HG03025 (cell line): ENCODE measurements at regions not wholly inside any gene's neighbourhood (a gene's known extent, or its start where the extent isn't known, plus 50 kb on each side); places are given as distances from the start of the nearest gene placed in this dataset.
"Not testable (repeated sequence)": the region's sequence is repeated elsewhere in the genome, so short reads cannot be mapped to it uniquely, and the experiment has no call there.

Experiments
- ATAC-seq: cut with Tn5 transposase; IDR thresholded peaks from one replicate; pipeline ENCODE4 v1.9.1; 2021; ENCODE audit warnings: mild to moderate bottlenecking, moderate library complexity; ENCODE audit not compliant: unreplicated experiment, low FRiP score

DNA sequence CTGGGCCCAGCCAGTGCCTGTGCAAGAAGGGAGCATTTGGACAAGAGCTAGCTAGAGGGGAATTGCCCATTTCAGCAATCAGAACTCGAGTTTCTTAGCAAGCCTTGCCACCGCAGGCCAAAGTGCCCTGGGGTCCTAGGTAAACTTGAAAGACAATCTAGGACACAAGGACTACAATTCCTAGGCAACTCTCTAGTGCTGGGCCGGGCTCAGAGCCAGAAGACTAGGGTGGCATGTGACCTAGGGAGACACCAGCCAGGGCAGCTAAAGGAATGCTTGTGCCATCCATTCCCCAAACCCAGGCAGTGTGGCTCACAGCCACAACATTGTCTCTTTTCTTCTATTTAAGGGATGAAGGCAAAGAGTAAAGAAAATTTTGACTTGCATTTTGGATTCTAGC is 205.0 kb downstream of the BMP4 start:
- no peak for ATAC-seq

DNA sequence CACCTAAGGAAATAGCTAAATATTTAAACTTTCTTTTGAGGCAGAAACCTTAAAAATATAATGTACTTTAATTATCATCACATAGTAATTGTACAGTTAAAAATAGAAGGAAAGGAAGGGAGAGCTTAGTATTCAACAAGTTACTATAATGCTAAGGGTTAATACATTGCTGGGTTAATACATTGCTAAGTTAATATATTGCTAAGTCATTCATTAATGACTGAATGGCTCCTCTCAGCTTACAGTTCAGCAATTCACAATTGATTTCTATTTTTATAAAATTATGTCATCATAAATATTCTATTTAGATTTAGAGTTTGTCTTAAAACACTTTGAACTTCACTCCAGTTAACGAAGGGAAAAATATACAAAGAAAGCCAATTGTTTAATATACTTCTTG is 207.9 kb downstream of the BMP4 start:
- no peak for ATAC-seq

DNA sequence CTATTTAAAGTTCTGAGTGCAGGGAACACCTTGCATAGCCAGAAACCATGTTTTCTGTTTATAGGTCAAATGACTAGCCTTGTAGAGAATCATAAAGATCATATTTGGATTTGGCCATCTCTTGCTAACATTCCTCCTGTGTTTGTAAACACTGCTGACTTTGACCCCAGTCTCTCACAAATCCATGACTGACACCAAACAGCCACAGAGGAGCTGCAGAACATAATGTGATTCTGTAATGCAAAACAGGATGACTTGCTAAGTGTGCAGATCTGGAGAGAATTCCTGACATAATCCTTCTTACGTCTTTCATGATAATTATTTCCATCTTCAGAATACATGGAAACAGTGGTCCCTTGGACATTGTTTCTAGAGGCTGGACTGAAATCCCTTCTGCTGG is 211.8 kb downstream of the BMP4 start:
- ATAC-seq = no peak

DNA sequence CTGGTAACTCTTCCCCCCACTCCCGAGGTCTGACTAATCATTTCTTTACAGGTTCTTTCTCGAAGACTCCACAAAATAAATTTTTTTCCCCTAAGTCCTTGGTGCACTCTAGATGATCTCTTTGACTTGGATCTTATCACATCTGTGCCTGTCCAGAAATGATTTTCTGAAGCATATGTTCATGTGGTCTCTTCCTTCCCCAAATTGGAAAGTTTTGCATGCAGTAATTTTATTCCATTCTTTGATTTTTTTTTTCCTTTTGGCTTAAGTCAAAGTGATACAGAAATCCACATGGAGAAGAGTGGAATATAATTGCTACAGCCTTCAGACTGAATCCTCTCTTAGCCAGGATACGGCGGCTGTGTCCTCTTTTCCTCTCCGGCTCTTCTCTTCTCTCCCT is 213.3 kb downstream of the BMP4 start:
- ATAC-seq = no peak

DNA sequence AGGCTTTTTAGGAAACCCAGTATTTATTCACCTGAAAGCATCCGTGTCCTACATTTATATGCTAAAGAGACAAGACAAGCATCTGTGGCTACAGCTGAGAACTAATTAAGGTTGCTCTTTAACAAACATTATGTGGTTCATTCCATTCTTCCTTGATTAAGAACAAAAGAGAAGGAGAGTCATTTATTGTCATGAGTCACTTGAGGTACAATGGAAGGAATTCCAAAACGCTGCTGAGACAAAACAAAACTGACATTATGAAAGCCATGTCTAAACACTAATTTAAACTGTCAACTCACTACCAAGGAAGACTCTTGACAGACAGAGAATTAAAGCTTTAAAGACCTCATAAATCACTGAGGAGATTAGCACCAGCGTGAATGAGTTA is 214.4 kb downstream of the BMP4 start:
- ATAC-seq = no peak

DNA sequence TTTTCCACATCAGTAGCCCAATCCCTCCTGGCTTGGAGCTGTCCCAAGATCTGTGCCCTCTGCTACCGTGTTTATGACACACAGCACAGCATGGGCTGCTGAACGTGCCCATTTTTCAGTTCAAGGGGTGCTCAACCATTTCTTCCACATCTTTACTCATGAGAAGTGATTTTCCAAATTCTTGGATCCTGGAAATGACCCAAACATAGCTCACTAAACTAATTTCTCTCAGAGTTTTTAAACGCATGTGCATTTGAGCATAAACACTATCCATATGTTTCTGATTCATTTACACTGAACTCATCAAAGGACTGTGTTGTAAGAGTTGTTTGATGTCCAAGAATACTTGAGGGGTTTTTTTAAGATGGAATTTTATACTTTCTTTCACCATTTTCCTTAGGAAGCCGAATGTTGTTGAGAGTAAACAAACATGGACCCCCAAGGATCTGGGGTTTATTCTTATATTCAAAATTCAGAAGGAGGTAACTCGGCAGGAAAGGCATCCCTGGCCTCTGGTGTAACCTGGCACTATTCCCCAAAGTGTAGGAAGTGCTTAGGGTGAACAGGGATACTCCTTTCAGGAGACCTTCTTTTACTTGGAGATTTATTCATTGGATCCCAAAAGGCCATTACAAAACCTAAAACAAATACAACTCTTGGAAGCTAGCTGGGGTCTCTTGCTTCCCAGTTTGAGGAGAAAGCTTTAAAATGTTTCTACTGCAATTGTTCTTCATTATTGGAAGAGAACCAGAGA is 215.0 kb downstream of the BMP4 start:
- ATAC-seq = no peak

DNA sequence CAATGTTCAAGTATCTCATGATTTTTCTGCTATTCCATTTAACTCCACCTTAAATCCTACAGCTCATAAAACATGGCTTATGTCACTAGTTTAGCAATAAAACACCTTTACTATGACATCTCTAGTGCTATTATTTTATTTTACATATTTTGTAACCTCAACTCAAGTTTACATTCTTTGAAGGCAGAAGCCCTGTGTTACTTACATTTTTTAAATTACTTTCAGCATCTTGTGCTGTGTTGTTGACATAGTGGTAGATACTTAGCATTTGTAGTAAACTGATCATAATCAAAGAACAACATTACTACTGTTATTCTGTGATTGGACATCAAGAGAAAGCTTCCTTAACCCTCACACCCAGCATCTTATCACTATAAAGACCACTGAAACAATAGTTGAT is 216.1 kb downstream of the BMP4 start:
- no peak for ATAC-seq

DNA sequence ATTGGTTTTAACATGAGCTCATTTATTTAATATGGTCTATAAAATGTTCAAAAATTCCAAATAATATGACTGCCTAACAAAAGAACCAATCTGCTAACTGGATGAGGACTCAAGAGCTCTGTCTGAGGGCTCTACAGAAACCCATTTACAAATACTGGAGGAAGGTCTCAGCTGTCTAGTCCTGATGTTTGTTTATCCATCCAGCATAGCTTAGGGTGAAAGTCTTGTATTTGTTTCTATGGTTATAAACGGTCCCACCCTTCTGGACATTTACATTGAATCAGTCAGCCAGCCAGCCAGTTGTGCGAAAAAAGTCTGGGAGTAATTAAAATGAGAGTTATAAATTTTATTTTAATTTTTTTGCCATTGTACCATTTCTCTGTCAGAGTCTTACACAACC is 220.7 kb downstream of the BMP4 start:
- no peak for ATAC-seq

DNA sequence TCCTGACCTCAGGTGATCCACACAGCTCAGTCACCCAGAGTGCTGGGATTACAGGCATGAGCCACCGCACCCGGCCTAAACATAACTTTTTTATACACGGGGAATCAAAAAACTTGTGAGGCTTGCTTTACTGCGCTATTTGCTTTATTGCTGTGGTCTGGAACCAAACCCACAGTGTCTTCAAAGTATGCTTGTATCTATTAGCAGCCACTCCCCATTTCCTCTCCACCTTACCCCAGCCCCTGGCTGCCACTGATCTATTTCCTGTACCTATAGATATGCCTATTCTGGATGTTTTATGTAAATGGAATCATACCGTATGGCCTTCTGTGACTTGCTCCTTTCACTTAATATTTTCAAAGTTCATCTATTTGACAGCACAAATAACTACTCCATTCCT is 233.4 kb downstream of the BMP4 start:
- ATAC-seq = no peak

DNA sequence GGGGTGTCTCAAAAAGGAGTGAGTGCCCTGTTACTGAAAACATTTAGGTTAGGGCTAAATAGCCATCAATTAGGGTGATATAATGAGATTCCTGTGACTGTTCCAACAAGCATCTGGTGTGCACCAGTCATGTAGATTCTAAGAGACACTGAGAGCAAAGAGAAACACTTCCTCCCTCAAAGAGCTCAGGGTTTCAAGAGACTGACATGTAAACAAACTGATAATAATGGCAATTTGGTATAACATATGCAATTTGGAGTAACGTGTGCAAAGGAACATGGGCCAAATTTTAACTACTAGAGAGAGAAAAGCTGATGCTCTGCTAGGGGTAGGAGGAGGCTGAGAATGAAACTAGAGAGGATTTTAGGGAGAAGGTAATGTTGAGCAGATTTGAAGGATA is 237.1 kb downstream of the BMP4 start:
- ATAC-seq = no peak

DNA sequence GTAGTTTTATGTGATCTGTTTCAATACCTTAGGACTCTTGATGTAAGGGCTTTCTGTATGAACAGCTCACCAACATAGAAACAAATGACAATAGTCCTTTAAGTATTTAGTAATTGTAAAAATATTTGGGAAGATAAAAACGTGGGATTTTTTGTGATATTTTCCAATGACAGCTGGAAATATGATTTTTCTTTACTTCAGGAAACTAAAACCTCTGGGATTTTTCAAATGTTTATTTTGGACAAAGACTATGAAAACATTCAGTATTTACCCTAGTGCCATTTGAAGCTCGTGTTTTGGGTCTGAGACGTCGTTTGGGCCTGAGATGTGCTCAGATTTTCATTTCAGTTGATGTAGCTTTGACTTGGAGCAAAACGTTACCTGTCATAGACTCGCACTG is 240.0 kb downstream of the BMP4 start:
- no peak for ATAC-seq

DNA sequence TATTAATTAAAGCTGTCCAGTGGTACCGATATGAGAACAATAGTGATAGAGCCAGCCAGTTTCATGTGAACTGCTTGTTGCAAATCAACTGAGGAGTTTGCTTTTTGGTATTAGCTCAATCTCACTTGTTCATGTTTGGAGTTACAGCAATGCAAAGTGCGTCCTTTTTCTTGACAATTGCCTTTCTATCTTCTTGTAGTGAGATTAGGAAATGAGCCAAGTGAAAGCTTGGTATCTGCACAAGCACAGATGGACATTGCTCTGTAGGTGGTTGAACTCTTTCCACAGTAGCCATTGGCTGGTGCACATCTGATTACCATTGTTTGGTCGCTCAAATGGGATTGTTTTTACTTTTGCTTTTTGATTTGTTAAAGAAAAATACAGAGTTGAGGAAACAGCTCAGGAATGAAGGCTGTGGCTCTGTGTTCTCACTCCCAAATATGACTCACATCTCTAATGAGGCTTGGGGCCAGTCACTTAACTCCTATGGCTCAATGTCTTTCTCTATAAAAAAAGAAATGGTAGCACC is 241.4 kb downstream of the BMP4 start:
- no peak for ATAC-seq

DNA sequence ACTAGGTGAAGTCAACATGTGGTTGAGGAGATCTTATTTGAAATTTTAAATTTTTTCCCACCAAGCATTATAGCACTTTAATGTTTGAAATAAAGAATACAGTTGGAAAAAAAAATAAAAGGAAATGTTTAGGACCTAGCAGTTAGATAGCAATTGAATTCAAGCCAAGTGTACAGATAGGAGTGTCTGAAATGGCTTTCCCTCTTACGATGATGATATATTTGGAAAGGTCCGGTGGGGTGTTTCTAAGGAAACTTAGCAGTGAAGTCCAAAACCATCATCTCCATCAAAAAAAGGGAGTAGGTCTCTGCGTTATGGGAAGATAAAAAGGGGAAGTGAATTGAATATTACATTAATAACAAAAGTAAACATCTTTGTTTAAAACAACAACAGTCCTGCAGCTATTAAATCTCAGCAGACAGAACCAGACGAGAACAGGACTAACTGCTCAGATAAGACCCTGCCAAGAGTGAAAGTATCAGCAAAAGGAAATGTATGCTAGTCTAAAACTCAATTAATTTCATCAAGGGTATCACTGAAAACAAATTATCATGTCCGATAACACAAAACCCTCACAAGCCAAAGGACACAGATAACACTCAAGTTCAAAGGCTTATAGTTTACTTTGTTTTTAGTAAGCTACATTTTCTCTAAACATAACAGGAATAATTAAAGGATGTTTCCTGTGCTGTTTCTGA is 242.0 kb downstream of the BMP4 start:
- no peak for ATAC-seq

DNA sequence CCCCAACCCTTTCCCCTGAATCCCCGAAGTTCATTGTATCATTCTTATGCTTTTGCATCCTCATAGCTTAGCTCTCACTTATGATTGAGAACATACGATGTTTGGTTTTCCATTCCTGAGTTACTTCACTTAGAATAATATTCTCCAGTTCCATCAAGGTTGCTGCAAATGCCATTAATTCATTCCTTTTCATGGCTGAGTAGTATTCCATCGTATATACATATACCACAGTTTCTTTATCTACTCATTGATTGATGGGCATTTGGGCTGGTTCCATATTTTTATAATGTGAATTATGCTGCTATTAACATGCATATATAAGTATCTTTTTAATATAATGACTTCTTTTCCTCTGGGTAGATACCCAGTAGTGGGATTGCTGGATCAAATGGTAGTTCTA is 243.7 kb downstream of the BMP4 start:
- not testable (repeated sequence) for ATAC-seq

DNA sequence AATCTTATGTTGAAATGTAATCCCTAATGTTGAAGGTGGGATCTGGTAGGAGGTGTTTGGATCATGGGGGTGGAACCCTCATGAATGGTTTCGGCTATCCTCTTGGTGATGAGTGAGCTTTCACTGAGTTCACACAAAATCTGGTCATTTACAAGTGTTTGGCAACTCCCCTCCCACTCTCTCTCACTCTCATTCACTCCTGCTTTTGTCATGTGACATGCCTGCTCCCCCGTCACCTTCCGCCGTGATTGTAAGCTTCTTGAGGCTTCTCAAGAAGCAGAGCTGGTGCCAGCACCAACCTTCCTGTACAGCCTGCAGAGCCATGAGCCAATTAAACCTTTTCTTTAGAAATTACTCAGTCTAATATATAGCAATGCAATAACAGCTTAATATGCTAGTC is 245.4 kb downstream of the BMP4 start:
- ATAC-seq = no peak

DNA sequence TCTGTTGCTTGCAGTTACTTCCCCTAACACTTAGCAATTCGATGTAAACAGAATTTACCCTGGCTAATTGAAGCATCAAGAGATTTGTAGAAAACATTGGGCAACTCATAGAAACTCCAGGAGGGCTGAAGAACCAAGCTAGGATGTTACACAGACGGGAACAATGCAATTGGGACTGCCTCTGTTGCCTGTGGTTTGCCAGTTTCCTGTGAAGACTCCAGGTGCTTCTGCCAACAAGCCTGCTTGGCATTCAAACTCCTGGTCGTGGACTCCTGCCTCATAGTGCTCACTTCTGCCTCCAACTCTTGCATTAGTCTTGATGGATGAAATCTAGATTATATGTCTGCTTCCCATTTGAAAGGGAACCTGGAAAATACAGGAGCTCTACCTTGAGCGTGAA is 246.0 kb downstream of the BMP4 start:
- ATAC-seq = no peak

DNA sequence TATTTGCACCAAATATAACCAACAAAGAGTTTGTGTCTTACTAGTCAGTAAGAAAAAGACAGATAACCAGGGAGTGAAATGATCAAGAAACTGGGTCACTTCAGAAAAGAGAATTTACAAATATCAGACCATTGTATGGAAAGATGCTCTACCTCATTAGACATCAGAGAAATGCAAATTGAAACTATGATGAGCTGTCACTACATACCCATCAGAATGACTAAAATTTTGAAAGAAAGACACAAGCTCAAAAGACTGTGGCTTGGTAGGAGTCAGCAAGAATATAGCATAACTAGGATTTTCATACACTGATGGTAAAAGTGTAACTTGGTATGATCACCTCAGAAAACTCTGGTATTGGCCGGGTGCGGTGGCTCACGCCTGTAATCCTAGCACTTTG is 247.2 kb downstream of the BMP4 start:
- no peak for ATAC-seq

DNA sequence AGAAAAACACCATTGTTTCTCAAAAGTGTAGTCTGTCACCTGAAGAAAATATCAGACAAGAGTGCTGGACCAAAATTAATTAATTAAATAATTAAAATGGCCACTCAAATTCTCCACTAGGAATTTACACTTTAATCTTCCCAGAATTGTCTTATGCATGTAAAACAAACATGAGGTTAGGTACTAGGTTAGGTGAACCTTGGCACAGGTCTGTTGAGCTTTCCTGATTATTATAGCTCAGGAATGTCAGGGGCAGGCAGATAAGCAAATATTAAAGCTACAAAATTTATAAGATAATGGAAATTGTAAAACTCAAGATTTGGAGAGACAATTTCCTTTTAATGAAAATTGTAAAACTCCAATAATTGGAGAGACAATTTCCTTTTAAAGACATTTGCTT is 253.2 kb downstream of the BMP4 start:
- ATAC-seq = no peak

DNA sequence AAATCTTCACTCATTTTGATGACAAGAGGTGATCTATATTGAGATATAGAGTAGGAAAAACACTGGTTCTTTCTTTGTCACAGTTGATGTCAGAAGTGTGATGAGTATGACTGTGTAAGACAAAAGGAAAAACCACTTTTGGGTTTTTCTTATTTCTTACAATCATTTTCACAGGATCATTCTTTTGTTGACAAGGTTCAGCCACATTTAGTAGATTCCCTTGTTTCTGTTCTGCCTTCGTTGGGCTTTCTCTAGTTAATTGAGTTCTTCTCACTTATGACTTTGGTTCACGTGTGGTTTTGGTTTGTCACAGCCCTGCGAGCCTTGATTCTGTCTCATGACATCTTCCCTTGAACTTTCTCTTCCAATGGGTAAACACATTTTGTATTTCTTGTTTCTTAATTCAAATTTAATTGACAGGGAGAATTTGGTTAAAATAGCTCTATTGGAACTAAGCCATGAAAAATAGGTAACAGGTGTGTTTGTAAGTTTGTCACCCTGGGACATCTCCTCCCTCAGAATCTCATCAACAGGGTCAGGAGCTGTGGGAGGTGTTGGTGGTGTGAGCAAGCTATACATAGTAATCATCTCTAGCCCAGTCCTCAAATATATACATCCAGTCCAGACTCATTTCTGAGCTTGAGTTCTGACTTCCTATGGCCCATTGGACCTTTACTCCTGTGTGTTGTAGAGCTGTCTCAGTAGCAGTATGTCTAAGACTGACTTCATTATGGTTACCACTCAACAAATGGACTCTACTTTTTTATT is 255.3 kb downstream of the BMP4 start:
- ATAC-seq = no peak

DNA sequence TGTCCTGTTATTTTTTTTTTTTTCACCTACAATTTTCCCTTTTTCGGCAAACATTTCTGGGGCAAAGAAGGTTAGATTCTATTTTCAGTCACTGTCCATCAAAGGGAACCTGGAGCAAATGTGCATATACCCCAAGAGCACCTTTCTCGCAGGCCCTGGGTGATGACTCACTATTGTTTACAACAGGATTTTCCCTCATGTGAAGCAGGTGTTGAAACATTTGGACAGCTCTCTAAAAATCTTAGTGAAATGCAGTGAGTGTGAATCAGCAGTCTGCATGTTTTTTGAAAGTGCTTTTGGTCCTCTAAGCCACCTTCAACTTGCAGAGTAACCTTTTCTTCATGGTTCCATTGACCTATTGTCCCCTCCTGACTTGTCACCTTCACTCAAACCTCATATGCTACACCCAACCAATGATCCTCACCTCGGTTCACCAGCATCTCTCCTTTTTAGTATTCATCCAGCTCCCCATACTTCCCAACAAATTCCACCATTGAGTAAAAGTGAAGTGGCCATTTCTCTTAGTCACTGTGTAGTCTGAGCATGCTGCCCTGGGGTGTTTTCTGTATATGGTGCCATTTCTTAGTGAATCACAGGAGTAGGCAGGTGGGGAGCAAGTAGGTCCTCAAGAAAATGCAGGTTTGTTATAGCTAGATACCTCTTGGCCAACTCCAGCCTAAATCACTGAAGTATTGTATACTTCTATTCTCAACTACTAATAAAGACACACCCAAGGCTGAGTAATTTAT is 260.2 kb downstream of the BMP4 start:
- no peak for ATAC-seq
